Fibroblast of lung (primary cell): ENCODE measurements at regions not wholly inside any gene's neighbourhood (a gene's known extent, or its start where the extent isn't known, plus 50 kb on each side); places are given as distances from the start of the nearest gene placed in this dataset.
"Not testable (repeated sequence)": the region's sequence is repeated elsewhere in the genome, so short reads cannot be mapped to it uniquely, and the experiment has no call there.

Source experiments
- EZH2 ChIP-seq: IDR thresholded peaks from 2 replicates; pipeline ENCODE4 v1.5.1; 2012; ENCODE audit warnings: low read length, control low read depth, mild to moderate bottlenecking; ENCODE audit errors: missing control alignments
- TF ChIP-seq, protein P1 (sequence below), 2 donors: IDR thresholded peaks in 1 of 2; conservative IDR thresholded peaks in 1 of 2; 1 replicate in 1 of 2; 2 replicates in 1 of 2; pipeline ENCODE4 v1.5.1; 2011 to 2012; ENCODE audit warnings: low read length in 2 of 2, control low read depth in 1 of 2, inconsistent platforms in 1 of 2, low read depth in 1 of 2, mild to moderate bottlenecking in 1 of 2

DNA sequence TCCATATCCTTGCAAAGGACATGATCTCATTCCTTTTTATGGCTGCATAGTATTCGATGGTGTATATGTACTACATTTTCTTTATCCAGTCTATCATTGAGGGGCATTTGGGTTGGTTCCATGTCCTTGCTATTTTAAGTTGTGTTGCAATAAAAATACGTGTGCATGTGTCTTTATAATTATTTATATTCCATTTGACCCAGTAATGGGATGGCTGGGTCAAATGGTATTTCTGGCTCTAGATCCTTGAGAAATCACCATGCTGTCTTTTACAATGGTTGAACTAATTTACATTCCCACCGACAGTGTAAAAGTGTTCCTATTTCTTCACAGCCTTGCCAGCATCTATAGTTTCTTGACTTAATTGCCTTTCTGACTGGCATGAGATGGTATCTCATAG lies 972.6 kb upstream of the KCND2 start:
- TF ChIP-seq, protein P1, sequence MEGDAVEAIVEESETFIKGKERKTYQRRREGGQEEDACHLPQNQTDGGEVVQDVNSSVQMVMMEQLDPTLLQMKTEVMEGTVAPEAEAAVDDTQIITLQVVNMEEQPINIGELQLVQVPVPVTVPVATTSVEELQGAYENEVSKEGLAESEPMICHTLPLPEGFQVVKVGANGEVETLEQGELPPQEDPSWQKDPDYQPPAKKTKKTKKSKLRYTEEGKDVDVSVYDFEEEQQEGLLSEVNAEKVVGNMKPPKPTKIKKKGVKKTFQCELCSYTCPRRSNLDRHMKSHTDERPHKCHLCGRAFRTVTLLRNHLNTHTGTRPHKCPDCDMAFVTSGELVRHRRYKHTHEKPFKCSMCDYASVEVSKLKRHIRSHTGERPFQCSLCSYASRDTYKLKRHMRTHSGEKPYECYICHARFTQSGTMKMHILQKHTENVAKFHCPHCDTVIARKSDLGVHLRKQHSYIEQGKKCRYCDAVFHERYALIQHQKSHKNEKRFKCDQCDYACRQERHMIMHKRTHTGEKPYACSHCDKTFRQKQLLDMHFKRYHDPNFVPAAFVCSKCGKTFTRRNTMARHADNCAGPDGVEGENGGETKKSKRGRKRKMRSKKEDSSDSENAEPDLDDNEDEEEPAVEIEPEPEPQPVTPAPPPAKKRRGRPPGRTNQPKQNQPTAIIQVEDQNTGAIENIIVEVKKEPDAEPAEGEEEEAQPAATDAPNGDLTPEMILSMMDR (conservative IDR thresholded peaks at IDR 0.05 in 1 of 2, IDR thresholded peaks at IDR 0.05 in 1 of 2; ENCODE audit: low read depth in 1 of 2, low read length in 2 of 2) = not testable (repeated sequence)
- not testable (repeated sequence) for TF ChIP-seq EZH2
